ENCODE measurements at regions not wholly inside any gene's neighbourhood (a gene's known extent, or its start where the extent isn't known, plus 50 kb on each side); places are given as distances from the start of the nearest gene placed in this dataset.

- no peak for DNase-seq
Observed at GRCh38 chr10:71025535-71025934, 137.2 kb upstream of the PCBD1 start.

GRCh38 chr10:71028066-71028465, 139.7 kb upstream of the PCBD1 start:
- no peak for DNase-seq

GRCh38 chr10:71029411-71029892, 141.1 kb upstream of the PCBD1 start:
- DNase-seq, result no peak

DNA sequence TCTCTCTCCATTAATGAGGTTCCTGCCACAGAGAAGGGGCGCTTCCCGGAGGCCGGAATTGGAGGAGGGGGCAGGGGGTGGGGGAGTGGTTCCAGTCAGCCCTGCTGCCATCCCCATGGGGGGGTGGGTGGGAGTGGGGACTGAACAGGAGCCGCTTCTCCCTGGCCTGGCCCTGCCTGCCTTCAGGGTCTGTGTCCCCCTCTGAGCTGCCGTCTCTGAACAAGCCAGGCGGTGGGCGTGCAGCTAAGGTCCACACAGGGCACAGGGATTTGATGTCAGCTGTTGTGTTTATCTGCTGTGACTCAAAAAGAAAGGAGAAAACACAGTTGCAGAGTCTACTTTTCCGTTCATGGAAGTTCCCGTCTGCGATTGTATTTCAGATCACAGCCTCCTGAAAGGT, 141.5 kb upstream of the PCBD1 start:
- no peak for DNase-seq

- DNase-seq, result no peak
Observed at GRCh38 chr10:71031026-71031425, 142.7 kb upstream of the PCBD1 start.

DNA sequence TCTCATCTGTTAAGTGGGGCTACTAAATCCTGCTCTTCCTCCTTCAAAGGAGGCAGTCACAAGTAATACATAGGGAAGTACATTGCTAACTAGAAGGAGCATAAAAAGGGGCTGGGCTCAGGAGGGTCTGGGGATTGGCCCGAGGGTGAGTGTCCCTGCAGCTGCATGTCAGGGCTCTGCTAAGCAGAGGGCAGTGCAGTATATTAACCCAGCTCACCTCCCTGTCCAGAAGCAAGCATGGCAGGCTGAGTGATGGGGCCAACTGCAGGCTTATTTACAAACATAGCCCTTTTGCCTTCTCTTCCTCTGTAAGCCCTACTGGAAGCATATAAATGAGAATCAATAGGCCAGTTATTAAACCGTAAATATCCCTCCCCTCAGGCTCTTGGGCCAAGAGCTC, 143.2 kb upstream of the PCBD1 start:
- DNase-seq, result no peak

DNA sequence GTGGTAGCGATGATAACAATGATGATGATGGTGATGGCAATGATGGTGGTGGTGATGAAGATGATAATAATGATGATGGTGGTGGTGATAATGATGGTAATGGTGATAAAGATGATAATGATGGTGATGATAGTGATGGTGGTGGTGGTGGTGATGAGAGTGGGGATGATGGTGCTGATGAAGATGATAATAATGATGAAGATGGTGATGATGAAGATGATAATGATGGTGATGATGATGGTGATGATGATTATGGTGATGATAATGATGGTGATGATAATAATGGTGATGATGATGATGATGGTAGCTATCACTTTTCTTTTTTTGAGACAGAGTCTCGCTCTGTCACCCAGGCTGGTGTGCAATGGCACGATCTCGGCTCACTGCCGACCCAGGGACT, 144.5 kb upstream of the PCBD1 start:
- DNase-seq, result no peak

DNA sequence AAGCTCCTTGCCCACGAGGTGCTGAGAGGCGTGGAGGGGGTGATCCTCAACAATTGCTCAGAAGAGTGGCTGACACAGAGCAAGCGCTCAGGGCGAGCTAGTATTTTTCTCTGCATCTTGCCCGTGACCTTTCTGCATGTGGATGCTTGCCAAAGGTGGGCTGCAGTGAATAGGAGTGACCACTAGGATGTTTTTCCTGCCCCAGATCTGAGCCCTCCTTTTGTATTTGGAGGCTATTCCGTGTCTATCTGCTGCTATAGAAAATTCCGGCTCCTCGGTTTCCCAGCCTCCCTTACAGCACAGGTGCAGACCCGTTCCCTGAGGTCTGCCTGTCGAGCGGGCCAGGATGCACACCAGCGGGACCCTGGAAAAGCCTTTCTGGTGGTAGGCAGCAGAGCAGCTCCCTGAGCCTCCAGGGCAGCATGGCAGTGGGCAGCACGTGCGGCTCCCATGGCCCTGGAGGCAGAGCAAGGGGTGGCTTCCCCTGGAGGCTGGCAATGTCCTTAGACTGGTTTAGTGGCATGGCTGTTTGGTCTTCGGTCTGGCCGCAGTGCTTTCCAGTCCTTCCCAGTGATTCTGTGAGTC, 145.1 kb upstream of the PCBD1 start:
- DNase-seq, result no peak

- no peak for DNase-seq
Observed at GRCh38 chr10:71035511-71036296, 147.3 kb upstream of the PCBD1 start.

- no peak for DNase-seq
Observed at GRCh38 chr10:71036297-71036966, 148.1 kb upstream of the PCBD1 start.

DNA sequence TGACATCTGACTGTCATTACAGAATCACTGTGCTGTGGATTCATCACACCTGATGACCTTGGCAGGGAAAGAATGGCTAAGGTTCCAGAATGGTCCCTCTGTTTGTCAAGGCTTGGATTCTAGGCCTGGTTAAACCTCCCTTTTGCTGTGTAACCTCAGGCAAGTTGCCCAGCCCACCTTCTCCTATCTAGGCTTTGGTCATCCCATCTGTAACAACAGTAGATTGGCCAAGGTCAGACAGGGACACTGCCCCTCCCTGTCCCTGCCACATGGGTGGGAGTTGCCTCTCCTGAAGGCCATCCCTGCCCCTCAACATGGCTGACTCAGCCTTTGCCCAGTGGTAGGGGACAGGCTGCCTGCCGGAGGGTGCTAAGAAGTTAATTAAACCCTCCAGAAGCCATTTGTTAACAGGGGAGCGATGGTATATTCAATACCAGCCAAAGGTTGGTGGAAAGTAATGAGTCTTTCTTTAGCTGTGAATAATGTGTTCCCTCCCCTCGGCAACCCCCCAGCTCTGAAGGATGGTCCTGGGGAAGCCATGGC, 149.8 kb upstream of the PCBD1 start:
- DNase-seq, result no peak

DNA sequence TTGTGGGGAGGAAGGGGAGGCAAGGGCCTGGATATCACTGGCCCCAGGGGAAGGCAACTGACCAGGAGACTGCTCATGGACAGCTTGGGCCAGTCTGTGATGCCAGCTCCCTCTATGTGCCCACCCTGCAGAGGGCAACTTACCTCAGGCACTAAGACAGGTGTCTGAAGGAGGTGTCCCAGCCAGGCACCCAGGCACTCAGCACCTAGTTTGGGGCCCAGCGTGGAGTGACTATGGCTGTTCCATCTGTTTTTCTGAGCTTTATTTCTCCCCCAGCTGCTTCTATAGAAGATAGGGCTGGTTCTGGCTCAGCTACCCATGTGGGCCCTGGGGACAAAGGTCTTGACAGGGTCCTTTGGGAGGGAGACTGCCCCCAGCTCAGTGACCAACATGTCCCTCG, 150.6 kb upstream of the PCBD1 start:
- no peak for DNase-seq

DNA sequence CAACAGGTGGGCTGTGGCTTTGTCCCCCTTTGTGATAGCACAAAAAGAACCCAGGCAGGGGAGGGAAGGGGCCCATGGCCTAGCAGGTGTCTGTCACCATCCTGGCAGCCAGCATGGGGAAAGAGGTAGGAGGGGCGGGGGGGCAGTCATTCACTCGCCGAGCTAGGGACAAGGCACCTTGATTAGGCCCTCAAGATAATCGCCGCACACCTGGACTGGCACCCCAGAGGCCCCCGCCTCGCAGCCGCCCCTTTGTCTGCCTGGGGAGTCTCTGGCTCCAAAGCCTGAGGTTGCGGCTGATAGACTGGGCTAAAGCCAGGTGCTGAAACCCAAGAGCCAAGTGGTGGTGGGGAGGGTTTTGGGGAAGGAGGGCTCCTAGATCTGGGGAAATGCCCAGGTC, 151.2 kb upstream of the PCBD1 start:
- no peak for DNase-seq

DNA sequence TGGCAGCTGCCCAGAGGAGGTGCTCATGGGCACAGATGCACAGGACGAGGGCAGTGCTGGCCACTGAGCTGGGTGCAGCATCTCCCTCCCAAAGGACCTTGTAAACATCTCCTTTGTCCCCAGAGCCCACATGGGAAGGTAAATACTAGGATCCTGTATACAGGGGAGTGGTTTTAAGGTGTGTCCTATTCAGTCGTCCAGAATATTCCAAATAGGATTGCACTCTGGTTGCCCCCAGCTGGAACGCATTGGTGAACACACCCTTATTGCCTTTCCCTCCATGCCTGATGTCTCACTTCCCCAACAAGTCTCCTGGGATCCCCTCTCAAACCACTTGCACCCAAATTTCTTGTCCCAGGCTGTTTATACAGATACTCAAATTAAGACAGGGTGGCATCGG, 152.0 kb upstream of the PCBD1 start:
- no peak for DNase-seq

GRCh38 chr10:71040846-71041605, 152.7 kb upstream of the PCBD1 start:
- DNase-seq, result no peak

DNA sequence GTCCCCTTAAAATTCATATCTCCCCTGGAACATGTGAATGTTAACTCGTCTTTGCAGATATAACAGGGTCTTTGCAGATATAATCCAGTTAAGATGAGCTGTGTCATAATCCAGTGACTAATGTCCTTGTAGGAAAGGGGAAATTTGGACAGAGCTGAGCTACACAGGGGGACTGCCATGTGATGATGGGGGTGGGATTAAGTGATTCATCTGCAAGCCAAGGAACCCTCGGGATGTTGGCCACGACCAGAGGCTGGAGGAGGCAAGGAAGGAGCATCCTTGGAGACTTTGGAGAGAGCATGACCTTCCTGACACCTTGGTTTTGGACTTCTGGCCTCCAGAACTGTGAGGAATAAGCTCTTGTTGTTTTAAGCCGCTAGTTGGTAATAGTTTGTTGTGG, 153.9 kb upstream of the PCBD1 start:
- no peak for DNase-seq

DNA sequence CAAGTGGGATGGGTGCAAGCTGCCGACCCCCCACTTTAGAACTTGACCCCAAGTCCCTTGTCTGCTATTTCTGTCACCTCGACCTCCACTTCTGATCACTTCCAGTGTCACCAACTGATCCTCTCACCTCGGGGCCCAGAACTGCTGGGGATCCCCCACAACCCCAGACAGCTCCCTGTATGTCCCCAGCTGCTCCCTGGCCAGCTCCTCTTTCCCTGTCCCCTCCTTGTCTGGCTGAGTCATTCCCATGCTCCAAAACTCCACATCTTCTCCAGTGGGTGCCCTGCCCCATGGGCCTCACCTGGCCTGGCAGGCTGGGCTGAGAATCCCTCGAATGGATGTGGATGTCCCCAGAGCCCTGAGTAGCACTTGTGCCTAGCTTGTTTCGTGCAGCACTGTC, 154.3 kb upstream of the PCBD1 start:
- no peak for DNase-seq

GRCh38 chr10:71043858-71044257, 155.5 kb upstream of the PCBD1 start:
- no peak for DNase-seq

GRCh38 chr10:71044720-71045119, 156.4 kb upstream of the PCBD1 start:
- no peak for DNase-seq

GRCh38 chr10:71045204-71045809, 156.9 kb upstream of the PCBD1 start:
- no peak for DNase-seq

GRCh38 chr10:71045936-71046335, 157.6 kb upstream of the PCBD1 start:
- DNase-seq, result no peak

- no peak for DNase-seq
Observed at GRCh38 chr10:71046747-71047146, 158.4 kb upstream of the PCBD1 start.
